Loucy (cell line): ENCODE measurements at regions not wholly inside any gene's neighbourhood (a gene's known extent, or its start where the extent isn't known, plus 50 kb on each side); places are given as distances from the start of the nearest gene placed in this dataset.

Source experiments
- EZH2phosphoT487 ChIP-seq: fragments of 200-600 bp; IDR thresholded peaks from 2 replicates; pipeline ENCODE4 v1.6.1; 2018; ENCODE audit warnings: antibody characterized with exemption, mild to moderate bottlenecking, moderate library complexity, borderline replicate concordance
- TF ChIP-seq, protein P1 (sequence below): fragments of 200-600 bp; sonication (generic); conservative IDR thresholded peaks from 2 replicates; pipeline ENCODE4 v1.5.1; 2014; ENCODE audit warnings: mild to moderate bottlenecking, antibody characterized with exemption, low read length

DNA sequence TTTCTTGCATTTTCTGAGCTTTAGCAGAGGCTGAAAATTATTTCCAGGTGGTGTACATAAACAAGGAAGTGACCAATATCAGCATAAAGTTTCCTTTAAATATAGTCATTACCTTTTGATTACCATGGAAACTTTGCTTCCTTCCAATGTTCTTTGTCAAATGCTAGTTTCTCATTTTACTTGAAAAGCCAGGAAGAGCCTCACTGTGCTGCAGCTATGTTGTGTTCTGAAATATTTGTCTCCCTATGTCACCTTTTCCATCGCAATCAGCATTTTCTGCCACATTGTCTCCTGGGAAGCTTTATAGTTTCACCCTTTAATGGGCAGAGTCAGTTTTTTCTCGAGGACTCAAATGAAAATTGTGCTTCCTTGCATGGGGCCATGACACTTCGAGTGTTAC is 496.0 kb downstream of the CDH8 start:
- TF ChIP-seq, protein P1, sequence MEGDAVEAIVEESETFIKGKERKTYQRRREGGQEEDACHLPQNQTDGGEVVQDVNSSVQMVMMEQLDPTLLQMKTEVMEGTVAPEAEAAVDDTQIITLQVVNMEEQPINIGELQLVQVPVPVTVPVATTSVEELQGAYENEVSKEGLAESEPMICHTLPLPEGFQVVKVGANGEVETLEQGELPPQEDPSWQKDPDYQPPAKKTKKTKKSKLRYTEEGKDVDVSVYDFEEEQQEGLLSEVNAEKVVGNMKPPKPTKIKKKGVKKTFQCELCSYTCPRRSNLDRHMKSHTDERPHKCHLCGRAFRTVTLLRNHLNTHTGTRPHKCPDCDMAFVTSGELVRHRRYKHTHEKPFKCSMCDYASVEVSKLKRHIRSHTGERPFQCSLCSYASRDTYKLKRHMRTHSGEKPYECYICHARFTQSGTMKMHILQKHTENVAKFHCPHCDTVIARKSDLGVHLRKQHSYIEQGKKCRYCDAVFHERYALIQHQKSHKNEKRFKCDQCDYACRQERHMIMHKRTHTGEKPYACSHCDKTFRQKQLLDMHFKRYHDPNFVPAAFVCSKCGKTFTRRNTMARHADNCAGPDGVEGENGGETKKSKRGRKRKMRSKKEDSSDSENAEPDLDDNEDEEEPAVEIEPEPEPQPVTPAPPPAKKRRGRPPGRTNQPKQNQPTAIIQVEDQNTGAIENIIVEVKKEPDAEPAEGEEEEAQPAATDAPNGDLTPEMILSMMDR: no peak
- TF ChIP-seq EZH2phosphoT487: no peak
